Breast epithelium (tissue), 3 donors: ENCODE measurements at regions not wholly inside any gene's neighbourhood (a gene's known extent, or its start where the extent isn't known, plus 50 kb on each side); places are given as distances from the start of the nearest gene placed in this dataset.

Source experiments
- CTCF ChIP-seq, 3 donors: fragments of 450-650 bp; IDR thresholded peaks; one replicate each; pipeline ENCODE4 v1.5.1; 2016 to 2017; ENCODE audit warnings: antibody characterized with exemption in 3 of 3, mild to moderate bottlenecking in 3 of 3, moderate library complexity in 3 of 3
- POLR2A ChIP-seq: fragments of 450-650 bp; IDR thresholded peaks from one replicate; pipeline ENCODE4 v1.6.1; 2016; ENCODE audit warnings: antibody characterized with exemption, mild to moderate bottlenecking, moderate library complexity
- POLR2AphosphoS5 ChIP-seq, 3 donors: sonication (generic); formaldehyde crosslinking; IDR thresholded peaks; one replicate each; pipeline ENCODE4 v1.6.1; 2017; ENCODE audit warnings: antibody characterized with exemption in 3 of 3

GRCh38 chrX:85592980-85593379 lies 213.5 kb upstream of the POF1B start:
- TF ChIP-seq CTCF (IDR thresholded peaks at IDR 0.05) (no peak), POLR2A (no peak), POLR2AphosphoS5 (IDR thresholded peaks at IDR 0.05) (no peak)
